Endodermal cell (in vitro differentiated cells): ENCODE measurements at regions not wholly inside any gene's neighbourhood (a gene's known extent, or its start where the extent isn't known, plus 50 kb on each side); places are given as distances from the start of the nearest gene placed in this dataset.

ENCODE experiments used
- DNase-seq: peaks from one replicate; pipeline ENCODE4 v3.0.0-alpha.2; 2017
- H3K27ac ChIP-seq: 2 replicates; pipeline ENCODE4 v1.5.1; 2013; ENCODE audit warnings: mild to moderate bottlenecking, low read depth, low read length, moderate library complexity
- H3K27me3 ChIP-seq: 2 replicates; pipeline ENCODE4 v1.6.1; 2013; ENCODE audit warnings: mild to moderate bottlenecking, low read length, moderate library complexity; ENCODE audit not compliant: insufficient read depth, control insufficient read depth, poor library complexity, severe bottlenecking
- H3K36me3 ChIP-seq: 2 replicates; pipeline ENCODE4 v1.7.0; 2013; ENCODE audit warnings: mild to moderate bottlenecking, low read length, moderate library complexity; ENCODE audit not compliant: control insufficient read depth, insufficient read depth
- H3K4me1 ChIP-seq: one replicate; pipeline ENCODE4 v1.7.0; 2013; ENCODE audit warnings: low read length; ENCODE audit not compliant: control insufficient read depth, insufficient read depth
- H3K4me3 ChIP-seq: 2 replicates; pipeline ENCODE4 v1.5.1; 2013; ENCODE audit warnings: mild to moderate bottlenecking, low read length, moderate library complexity
- H3K9ac ChIP-seq: 2 replicates; pipeline ENCODE4 v1.6.1; 2013; ENCODE audit warnings: mild to moderate bottlenecking, low read length, moderate library complexity; ENCODE audit not compliant: poor library complexity, severe bottlenecking; ENCODE audit errors: extremely low read depth
- H3K9me3 ChIP-seq: 2 replicates; pipeline ENCODE4 v1.6.1; 2013; ENCODE audit warnings: mild to moderate bottlenecking, low read length, moderate library complexity; ENCODE audit not compliant: control insufficient read depth
- H3K27ac Mint-ChIP-seq: 2 replicates; pipeline ENCODE4 v1.8.0; 2020; ENCODE audit warnings: mixed read lengths
- H3K27me3 Mint-ChIP-seq: 2 replicates; pipeline ENCODE4 v1.8.0; 2021; ENCODE audit warnings: mild to moderate bottlenecking, mixed read lengths; ENCODE audit not compliant: insufficient read depth
- H3K36me3 Mint-ChIP-seq: 2 replicates; pipeline ENCODE4 v1.8.0; 2020; ENCODE audit warnings: low read depth, mixed read lengths
- H3K4me1 Mint-ChIP-seq: 2 replicates; pipeline ENCODE4 v1.8.0; 2020; ENCODE audit warnings: mixed read lengths
- H3K4me3 Mint-ChIP-seq: 2 replicates; pipeline ENCODE4 v1.8.0; 2020; ENCODE audit warnings: mild to moderate bottlenecking, moderate library complexity, mixed read lengths
- H3K9me3 Mint-ChIP-seq: 2 replicates; pipeline ENCODE4 v1.8.0; 2020; ENCODE audit warnings: mild to moderate bottlenecking, mixed read lengths
- CTCF ChIP-seq: fragments of 200-600 bp; sonication (generic); conservative IDR thresholded peaks from 2 replicates; pipeline ENCODE4 v1.5.0; 2021; ENCODE audit warnings: antibody characterized with exemption, mild to moderate bottlenecking
- WGBS, 2 experiments: methylation state at CpG; one replicate each; pipeline versions ENCODE4 v1.1.5 to v1.1.7; 2013; ENCODE audit warnings: missing lambda C conversion rate in 2 of 2, mixed read lengths in 1 of 2; ENCODE audit not compliant: insufficient coverage in 1 of 2, insufficient read length in 1 of 2; 5-methylcytosine and 5-hydroxymethylcytosine counted together

GRCh38 chr4:138692411-138692810 is 323.2 kb upstream of the NOCT start:
- TF ChIP-seq CTCF, result no peak
- Mint-ChIP-seq H3K4me3 (no peak overlapping the region), H3K27me3 (peaks cover 6% of the 10 kb centered on the region), H3K4me1 (peaks cover 26% of the 10 kb centered on the region), H3K36me3 (no peaks in the 10 kb centered on the region), H3K27ac (no peak overlapping the region), H3K9me3 (no peaks in the 10 kb centered on the region)
- H3K9me3 ChIP-seq, result peaks cover 5% of the 10 kb centered on the region
- H3K27me3 ChIP-seq, result peaks cover 4% of the 10 kb centered on the region
- H3K27ac ChIP-seq, result no peak overlapping the region
- H3K36me3 ChIP-seq, result no peaks in the 10 kb centered on the region
- no peak for DNase-seq
- H3K4me3 ChIP-seq, result no peak overlapping the region
- H3K4me1 ChIP-seq, result peaks cover 16% of the 10 kb centered on the region
- H3K9ac ChIP-seq, result no peak overlapping the region

GRCh38 chr4:138689593-138689992 is 326.0 kb upstream of the NOCT start:
- peak; percentile 40 for TF ChIP-seq CTCF
- Histone ChIP-seq H3K27me3 (peaks cover 4% of the 10 kb centered on the region), H3K9me3 (peaks cover 9% of the 10 kb centered on the region), H3K9ac (no peak overlapping the region), H3K27ac (no peak overlapping the region), H3K36me3 (no peaks in the 10 kb centered on the region), H3K4me3 (no peak overlapping the region), H3K4me1 (no peaks in the 10 kb centered on the region)
- DNase-seq, result no peak
- WGBS, 2 experiments, result 80 to 86% methylated on average over 4 to 6 of the region's 6 CpGs
- no peak overlapping the region for H3K4me3 Mint-ChIP-seq
- no peak overlapping the region for H3K27ac Mint-ChIP-seq
- H3K4me1 Mint-ChIP-seq, result peaks cover 5% of the 10 kb centered on the region
- no peaks in the 10 kb centered on the region for H3K9me3 Mint-ChIP-seq
- peaks cover 12% of the 10 kb centered on the region for H3K27me3 Mint-ChIP-seq
- no peaks in the 10 kb centered on the region for H3K36me3 Mint-ChIP-seq

GRCh38 chr4:138689187-138689586 is 326.4 kb upstream of the NOCT start:
- Histone ChIP-seq H3K4me1 (no peaks in the 10 kb centered on the region), H3K27ac (no peak overlapping the region), H3K9me3 (peaks cover 11% of the 10 kb centered on the region), H3K36me3 (no peaks in the 10 kb centered on the region), H3K4me3 (no peak overlapping the region), H3K9ac (no peak overlapping the region), H3K27me3 (peaks cover 4% of the 10 kb centered on the region)
- DNase-seq, result no peak
- no peak for TF ChIP-seq CTCF
- Mint-ChIP-seq H3K27me3 (peaks cover 12% of the 10 kb centered on the region), H3K36me3 (peaks cover under 1% of the 10 kb centered on the region), H3K27ac (no peak overlapping the region), H3K9me3 (peaks cover under 1% of the 10 kb centered on the region), H3K4me3 (no peak overlapping the region), H3K4me1 (peaks cover 4% of the 10 kb centered on the region)
- WGBS, 2 experiments, result 88 to 96% methylated on average over 3 to 9 of the region's 9 CpGs
